Stimulated activated CD4-positive, alpha-beta T cell treated with anti-CD3 and anti-CD28 coated beads, Interleukin-1b, Interleukin-23, amount 100 ng/mL, for 24 hours (primary cell): ENCODE measurements at regions not wholly inside any gene's neighbourhood (a gene's known extent, or its start where the extent isn't known, plus 50 kb on each side); places are given as distances from the start of the nearest gene placed in this dataset.

Experiments used
- DNase-seq, 4 experiments: peaks; one replicate each; pipeline ENCODE4 v3.0.0-alpha.2; 2020; ENCODE audit warnings: low read depth in 4 of 4, low spot score in 1 of 4

GRCh38 chr11:11177156-11177808 lies 175.8 kb downstream of the CSNK2A3 start:
- no peak for DNase-seq

GRCh38 chr11:11173316-11174025 lies 179.6 kb downstream of the CSNK2A3 start:
- no peak for DNase-seq

DNA sequence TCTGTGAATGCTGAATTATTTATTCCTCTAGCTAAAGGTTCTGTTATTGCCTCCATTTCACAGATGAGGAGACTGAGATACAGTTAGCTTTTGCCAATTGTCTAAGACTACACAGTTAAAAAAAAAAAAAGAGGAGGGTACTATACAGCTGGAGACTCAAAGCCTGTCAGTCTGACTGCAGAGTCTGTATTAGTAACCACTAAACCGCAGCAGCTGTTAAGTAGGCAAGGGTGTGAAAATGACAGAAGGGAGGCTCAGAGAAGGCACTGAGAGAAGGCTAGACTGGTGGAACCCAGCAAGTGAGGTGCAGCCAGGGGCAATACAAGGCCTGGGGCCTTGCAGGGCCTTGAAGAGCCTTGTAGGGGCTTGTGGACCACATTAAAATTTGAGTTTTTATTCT lies 181.2 kb downstream of the CSNK2A3 start:
- no peak for DNase-seq

DNA sequence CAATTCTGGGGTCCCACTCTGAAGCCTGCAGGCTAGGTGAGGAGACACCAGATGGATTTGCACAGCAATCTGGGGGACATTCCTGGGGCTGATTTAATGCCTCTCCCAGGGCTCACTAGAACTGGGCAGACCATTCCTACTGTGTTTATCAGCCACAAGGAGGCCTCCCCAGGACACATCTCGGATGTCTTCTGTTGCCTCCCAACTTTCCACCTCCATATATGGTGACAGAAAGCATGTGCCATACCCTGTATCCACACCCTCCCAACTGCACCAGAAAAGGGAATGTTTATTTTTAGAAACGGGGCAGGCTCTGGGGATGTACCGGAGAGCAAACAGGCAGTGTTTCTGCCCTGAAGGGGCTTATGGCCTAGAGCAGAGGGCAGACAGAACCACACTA lies 181.8 kb downstream of the CSNK2A3 start:
- no peak for DNase-seq

DNA sequence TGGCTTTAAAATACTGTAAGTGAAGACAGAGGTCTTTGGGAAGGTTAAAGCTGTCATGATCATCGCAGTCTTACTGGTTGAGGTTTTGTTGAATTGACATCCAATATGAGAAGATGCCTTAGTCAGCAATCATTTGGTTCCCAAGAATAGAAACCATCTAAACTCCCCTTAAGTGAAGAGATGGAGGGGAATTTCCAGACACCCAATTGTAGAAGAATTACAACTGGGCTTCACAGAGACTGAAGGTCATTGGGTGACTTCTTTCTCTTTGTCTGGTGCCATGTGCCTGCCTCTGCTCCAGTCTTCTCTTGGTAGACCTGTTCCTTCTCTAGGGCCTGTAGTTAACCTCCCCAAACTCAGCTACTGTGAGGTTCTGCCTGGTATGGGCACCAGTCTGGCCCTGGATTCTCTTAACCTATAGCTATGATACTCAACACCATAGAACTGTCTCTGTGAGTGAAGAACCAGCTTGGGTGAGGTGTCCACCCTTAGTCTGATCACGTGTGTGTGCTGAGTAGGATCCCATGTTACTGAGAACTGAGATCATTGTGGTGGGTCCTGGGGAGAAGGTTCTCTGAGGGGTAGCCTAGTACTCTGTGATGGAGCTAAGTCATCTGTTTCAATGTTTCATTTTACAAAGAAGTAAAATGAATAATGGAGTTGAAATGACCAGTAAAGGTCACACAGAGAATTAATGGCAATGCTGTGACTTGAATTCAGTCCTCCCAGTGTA lies 182.5 kb downstream of the CSNK2A3 start:
- DNase-seq, result no peak

DNA sequence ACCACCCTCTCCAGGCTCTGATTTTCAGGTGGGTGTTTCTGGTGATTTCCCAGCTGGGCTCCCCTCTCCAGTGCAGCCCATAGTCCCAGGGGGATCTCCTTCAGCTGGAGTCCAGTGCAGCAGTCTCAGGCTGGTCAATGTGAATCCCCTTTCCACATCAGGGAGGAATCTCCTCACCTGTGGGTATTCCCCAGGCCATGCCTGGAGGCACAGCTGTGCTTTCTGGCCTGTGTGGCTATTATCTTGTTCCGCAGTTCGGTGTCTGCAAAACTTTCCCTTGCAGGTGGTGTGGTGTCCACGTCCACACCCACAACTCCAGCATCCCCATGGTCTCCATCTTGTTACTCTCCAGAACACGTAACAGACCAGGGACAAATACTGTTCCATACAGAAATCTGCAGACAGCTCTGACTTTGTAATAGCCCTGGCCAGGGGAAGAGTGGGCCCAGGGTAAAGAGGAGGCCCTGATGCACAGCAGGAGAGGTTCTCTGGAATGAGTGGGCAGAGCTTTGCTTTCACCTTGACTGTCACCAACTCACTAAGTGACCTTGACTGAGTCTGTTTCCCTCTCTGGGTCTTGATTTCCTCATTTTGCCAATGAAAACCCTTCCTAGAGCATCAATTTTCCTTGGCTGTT lies 183.2 kb downstream of the CSNK2A3 start:
- DNase-seq, result no peak

DNA sequence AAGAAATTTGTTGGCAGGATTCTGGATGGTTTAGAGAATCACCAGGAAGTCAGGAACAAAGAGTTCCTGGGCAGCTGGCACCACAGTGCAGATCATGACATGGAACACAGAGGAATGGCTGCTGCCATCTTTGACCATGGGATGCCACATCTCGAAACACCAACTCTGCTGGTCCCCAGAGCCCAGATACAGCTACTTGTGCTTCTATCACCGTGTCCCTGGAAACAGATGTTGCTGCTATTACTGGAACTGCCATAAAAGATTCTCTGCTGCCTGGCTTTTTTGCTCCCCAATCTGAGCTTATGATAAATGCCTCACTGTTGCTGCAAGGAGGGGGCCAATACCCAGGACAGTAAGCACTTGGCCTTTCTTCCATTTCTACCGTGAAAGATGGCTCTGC lies 185.2 kb downstream of the CSNK2A3 start:
- no peak for DNase-seq

DNA sequence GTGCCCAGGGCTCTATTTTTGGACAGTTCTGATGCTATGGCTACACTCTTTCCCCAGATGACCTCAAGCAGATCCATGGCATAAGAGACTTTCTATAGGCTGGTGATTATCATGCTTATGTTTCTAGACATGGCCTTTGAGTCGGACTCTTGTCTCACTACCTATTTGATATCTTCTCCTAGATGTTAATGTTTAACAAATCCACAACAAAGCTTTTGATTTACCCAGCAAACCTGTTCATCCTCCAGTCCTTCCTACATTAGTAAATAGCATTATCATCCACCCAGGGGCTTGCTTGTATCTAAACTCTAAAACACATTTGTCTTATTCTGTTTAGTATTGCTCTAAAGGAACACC lies 188.7 kb downstream of the CSNK2A3 start:
- no peak for DNase-seq

DNA sequence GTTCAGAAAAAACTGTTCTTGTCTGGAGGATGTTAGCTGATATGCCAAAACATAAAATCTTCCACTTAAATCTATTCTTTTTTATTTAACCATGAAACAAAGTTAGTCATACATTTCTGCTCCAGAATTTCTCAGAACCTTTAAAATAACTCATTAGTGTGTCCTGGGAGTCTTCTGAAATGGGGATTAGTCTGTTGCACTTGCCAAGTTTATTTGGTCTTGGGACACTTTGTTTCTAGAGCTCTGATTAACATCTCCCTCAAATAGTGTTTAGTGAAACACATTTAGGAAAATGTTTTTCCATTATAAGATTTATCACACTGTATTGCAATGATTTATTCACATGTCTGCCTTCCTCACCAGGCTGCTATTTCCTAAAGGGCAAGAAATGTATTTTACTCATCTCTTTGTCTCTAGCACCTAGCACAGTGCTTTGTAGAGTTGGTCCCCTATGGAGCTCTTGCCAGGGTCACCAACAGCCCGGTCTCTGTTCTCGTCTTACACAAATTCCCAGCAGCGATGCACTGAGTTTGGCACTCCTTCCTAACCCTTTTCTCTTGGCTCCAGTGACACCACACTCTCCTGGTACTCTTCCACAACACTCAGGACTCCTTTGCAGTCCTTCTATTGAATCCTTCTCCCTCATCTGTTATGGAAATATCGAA lies 189.2 kb downstream of the CSNK2A3 start:
- DNase-seq, result no peak

- DNase-seq, result no peak
Observed at GRCh38 chr11:11163236-11163635, 189.8 kb downstream of the CSNK2A3 start.

DNA sequence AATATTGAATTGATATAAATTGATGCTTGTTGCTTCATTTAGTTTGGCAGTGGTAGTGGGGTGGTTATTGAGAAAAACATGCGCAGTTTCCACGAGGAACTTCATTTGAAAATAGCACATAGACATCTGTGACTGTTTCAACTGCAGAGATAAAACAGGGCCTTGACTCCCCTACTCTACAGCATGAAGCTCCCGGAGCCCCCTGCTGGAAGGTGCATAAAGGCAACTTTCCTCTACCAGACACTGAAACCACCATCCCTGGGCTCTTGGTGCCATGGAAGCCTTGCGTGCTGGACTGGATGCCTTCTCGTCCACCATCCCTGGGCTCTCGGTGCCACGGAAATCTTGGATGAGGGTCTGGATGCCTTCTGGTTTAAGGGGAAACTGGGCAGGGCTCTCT lies 195.9 kb downstream of the CSNK2A3 start:
- DNase-seq, result no peak

- peak; percentile 16 to 28 (median 26) for DNase-seq
Observed at GRCh38 chr11:11155962-11156815, 196.9 kb downstream of the CSNK2A3 start.

GRCh38 chr11:11152877-11153276 lies 200.2 kb downstream of the CSNK2A3 start:
- no peak for DNase-seq

DNA sequence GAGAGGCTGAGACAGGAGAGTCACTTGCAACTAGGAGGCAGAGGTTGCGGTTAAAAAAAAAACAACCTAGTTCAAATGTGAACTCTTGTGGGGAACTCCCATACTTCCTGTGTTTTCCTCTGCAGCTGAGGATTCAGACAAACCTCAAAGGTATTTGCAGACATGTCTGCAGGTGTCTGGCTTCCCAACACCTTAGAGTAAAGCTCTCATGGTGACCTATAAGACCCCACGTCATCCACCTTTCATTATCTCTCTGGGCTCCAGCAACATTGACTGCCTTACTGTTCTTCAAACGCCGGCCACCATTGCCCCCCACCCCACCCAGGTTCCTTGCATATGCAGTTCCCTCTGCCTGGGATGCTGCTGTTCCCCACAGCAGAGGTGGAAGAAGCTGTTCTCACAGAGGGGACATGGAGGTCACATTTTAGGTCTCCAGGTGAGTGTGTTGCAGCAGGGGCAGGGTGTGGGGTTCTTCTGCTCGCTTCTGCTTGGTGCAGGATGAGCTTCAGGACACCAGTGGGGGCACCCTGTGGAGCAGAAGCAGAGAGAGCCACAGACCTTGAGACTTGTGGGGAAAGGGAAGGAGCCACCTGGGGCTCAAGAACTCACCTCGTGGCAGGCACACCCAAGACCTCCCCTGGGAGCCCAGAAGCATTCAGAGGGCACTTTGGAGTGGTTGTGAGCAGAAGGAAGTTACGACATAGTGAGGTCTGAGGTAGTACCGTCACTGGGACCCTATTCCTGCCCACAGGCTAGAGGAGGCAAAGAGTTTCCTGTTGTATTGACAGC lies 203.2 kb downstream of the CSNK2A3 start:
- no peak for DNase-seq

DNA sequence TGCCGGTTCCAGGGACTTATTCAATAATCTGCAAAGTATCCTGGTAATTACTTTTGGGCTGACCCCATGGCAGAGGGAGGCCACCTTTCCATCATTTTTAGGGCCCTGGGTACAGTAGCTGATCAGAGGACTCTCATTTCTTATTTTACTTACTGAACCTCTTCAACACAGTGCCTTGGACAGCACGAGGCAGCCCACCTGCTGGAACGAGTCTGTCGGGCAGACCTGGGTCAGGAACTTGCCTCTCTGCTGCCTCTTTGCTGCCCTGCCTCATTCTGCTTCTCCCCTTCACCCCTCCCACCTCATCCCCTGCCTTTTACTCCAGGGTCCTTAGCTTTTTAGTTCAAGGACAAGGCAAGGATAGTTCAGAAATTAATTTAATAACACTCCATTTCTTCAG lies 204.5 kb downstream of the CSNK2A3 start:
- DNase-seq, result no peak

GRCh38 chr11:11148104-11148509 lies 204.9 kb downstream of the CSNK2A3 start:
- peak in 1 of 4 experiments; percentile 26 for DNase-seq

DNA sequence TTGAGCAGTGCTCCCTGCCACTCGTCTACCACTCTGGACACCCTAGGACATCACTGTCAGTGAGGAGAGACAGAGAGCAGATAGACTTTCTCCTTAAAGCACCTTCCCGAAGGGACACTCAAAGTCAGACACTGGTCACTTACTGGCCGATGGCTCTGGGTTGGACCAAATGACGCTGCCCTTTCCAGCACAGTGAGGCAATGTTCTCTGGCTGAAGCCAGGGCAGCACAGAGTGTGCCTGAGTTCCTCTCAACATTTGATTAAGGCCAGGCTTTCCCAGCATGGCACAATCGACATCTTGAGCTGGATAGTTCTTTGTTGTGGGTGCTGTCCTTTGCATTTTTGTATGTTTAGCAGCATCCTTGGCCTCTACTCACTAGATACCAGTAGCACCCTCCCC lies 206.2 kb downstream of the CSNK2A3 start:
- no peak for DNase-seq

DNA sequence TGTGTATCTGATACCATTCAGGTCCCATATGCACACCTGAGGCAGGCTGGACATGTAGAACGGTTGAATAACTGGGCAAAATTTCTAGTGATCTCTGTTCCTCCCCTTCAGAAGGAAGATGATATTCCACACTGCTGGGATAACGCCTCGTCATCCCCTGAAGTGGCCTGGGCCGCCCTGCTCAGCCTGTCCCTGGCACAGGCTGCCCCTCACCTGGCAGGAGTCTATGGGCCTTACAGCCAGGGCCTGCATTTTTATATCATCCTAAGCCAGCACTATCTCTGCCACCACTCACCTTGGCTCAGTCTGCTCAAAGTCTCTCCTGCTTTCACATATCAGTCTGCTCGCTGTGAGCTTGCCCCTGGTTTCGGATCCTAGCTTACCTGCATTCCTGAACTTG lies 209.2 kb downstream of the CSNK2A3 start:
- no peak for DNase-seq

DNA sequence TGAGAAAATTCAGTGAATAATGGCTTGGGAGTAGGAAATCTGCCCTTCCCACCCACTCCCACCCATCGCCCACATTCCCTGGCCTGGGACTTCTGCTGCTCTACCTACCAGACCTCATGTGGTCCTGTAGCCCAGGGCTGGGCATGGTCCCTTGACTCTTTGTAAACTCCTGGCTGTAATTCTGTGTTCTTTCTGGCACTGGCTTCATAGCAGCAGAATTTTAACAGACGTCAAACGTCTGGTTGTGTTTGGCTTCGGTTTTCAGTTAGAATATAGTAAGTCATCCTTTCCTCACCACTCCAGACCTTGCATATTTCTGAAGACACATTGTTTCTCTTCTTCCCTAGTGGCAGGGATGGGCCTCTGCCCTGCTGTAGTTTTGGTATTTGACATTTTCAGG lies 210.6 kb downstream of the CSNK2A3 start:
- no peak for DNase-seq

GRCh38 chr11:11141065-11141464 lies 212.0 kb downstream of the CSNK2A3 start:
- no peak for DNase-seq
